HepG2 (cell line): ENCODE measurements at regions not wholly inside any gene's neighbourhood (a gene's known extent, or its start where the extent isn't known, plus 50 kb on each side); places are given as distances from the start of the nearest gene placed in this dataset.

ENCODE experiments used
- ATAC-seq: fragments of 200-7000 bp; cut with Tn5 transposase; 3 replicates; pipeline ENCODE4 v1.9.1; 2020; ENCODE audit warnings: mild to moderate bottlenecking, moderate library complexity
- BruUV-seq: library from RNA; stranded (reverse); fragments of 400-500 nt; replicated peaks from 2 replicates; lab custom pipeline; 2021; lab: Mats Ljungman, UMichigan
- CTCF ChIA-PET: fragments of 300-600 bp; formaldehyde crosslinking; extraction: SDS; loops from one replicate; lab custom pipeline; 2021; ENCODE audit warnings: low total read pairs, inconsistent platforms, low intra/inter-chr PET ratio; lab: Yijun Ruan, JAX
- POLR2A ChIA-PET: fragments of 350-600 bp; sonication (Branson Sonifier 250); formaldehyde crosslinking; loops from one replicate; lab custom pipeline; 2020; ENCODE audit warnings: antibody characterized with exemption, inconsistent platforms; lab: Yijun Ruan, JAX
- DNase-seq: peaks from one replicate; pipeline ENCODE4 v3.0.0-alpha.2; 2015; ENCODE audit warnings: low spot score
- FAIRE-seq: peaks from 3 replicates; lab custom pipeline; 2011; peaks lifted over from hg19 to GRCh38; lab: Jason Lieb, UNC
- H2AFZ ChIP-seq: one replicate; pipeline ENCODE4 v1.6.1; 2011; ENCODE audit warnings: low read length, inconsistent platforms
- H3K27ac ChIP-seq: fragments of 300-600 bp; 3 replicates; pipeline ENCODE4 v1.8.0; 2011; ENCODE audit warnings: mixed run types, mild to moderate bottlenecking, mixed read lengths, low read length, inconsistent platforms; ENCODE audit not compliant: insufficient read depth; ENCODE audit errors: extremely low read length
- H3K27me3 ChIP-seq, 2 experiments: fragments of 200-600 bp in 1 of 2; 2 replicates in 1 of 2; 3 replicates in 1 of 2; pipeline versions ENCODE4 v1.6.0 to v1.8.0; 2011; ENCODE audit warnings: low read length in 2 of 2, mild to moderate bottlenecking in 2 of 2, moderate library complexity in 2 of 2, inconsistent platforms in 1 of 2; ENCODE audit not compliant: insufficient read depth in 2 of 2, control insufficient read depth in 1 of 2
- H3K36me3 ChIP-seq, 2 experiments: fragments of 200-600 bp in 1 of 2; replicated peaks in 1 of 2; 2 replicates in 1 of 2; 3 replicates in 1 of 2; pipeline versions ENCODE4 v1.5.1 to v1.8.0; 2011; ENCODE audit warnings: low read length in 2 of 2, inconsistent platforms in 1 of 2; ENCODE audit not compliant: insufficient read depth in 2 of 2, control insufficient read depth in 1 of 2
- H3K4me1 ChIP-seq: 2 replicates; pipeline ENCODE4 v1.5.1; 2012; ENCODE audit warnings: low read length, inconsistent platforms; ENCODE audit not compliant: insufficient read depth
- H3K4me2 ChIP-seq: 2 replicates; pipeline ENCODE4 v1.6.0; 2011; ENCODE audit warnings: low read depth, low read length, inconsistent platforms
- H3K4me3 ChIP-seq, 3 experiments: fragments of 200-600 bp in 1 of 3; sonication (generic), shearing (Covaris generic) in 1 of 3; replicated peaks in 1 of 3; 2 replicates each; pipeline ENCODE4 v1.5.1; 2011 to 2016; ENCODE audit warnings: low read length in 3 of 3, inconsistent platforms in 2 of 3, low read depth in 2 of 3, mild to moderate bottlenecking in 2 of 3, control low read depth in 1 of 3, mixed read lengths in 1 of 3; ENCODE audit not compliant: insufficient read depth in 1 of 3
- H3K79me2 ChIP-seq: one replicate; pipeline ENCODE4 v1.6.1; 2011; ENCODE audit warnings: low read length, inconsistent platforms; ENCODE audit not compliant: insufficient read depth
- H3K9ac ChIP-seq: 2 replicates; pipeline ENCODE4 v1.6.0; 2011; ENCODE audit warnings: mild to moderate bottlenecking, low read depth, low read length, inconsistent platforms; ENCODE audit not compliant: insufficient read depth
- H3K9me3 ChIP-seq: 2 replicates; pipeline ENCODE4 v1.5.1; 2012; ENCODE audit warnings: mild to moderate bottlenecking, low read length
- H4K20me1 ChIP-seq: 2 replicates; pipeline ENCODE4 v1.6.0; 2011; ENCODE audit warnings: inconsistent platforms, mild to moderate bottlenecking, low read length, moderate library complexity; ENCODE audit not compliant: insufficient read depth
- EP300 ChIP-seq, 3 experiments: sonication (generic) in 1 of 3; formaldehyde crosslinking in 1 of 3; IDR thresholded peaks; 2 replicates each; pipeline versions ENCODE4 v1.5.1 to v1.6.1; 2011 to 2020; ENCODE audit warnings: low read depth in 2 of 3, low read length in 2 of 3, borderline replicate concordance in 1 of 3, improper control_type of control experiment in 1 of 3, mild to moderate bottlenecking in 1 of 3, missing genetic modification reagents in 1 of 3, moderate library complexity in 1 of 3
- FOSL1 ChIP-seq: sonication (generic); formaldehyde crosslinking; IDR thresholded peaks from 2 replicates; pipeline ENCODE4 v1.9.0; 2021; ENCODE audit warnings: missing genetic modification reagents, borderline replicate concordance
- HNRNPK ChIP-seq: fragments of 200-400 bp; formaldehyde crosslinking; IDR thresholded peaks from 2 replicates; pipeline ENCODE4 v1.6.1; 2018; ENCODE audit warnings: low read length, low read depth, moderate library complexity, mild to moderate bottlenecking; ENCODE audit not compliant: poor library complexity, severe bottlenecking
- KDM4B ChIP-seq: sonication (generic); formaldehyde crosslinking; IDR thresholded peaks from 2 replicates; pipeline ENCODE4 v1.4.0; 2020; ENCODE audit warnings: missing genetic modification reagents
- PCBP1 ChIP-seq: fragments of 200-400 bp; formaldehyde crosslinking; IDR thresholded peaks from 2 replicates; pipeline ENCODE4 v1.6.1; 2017; ENCODE audit warnings: mild to moderate bottlenecking, low read depth, low read length, borderline replicate concordance
- SETDB1 ChIP-seq: sonication (generic); formaldehyde crosslinking; IDR thresholded peaks from 2 replicates; pipeline ENCODE4 v1.5.1; 2020; ENCODE audit warnings: missing genetic modification reagents, mild to moderate bottlenecking, borderline replicate concordance
- SPEN ChIP-seq: sonication (generic); formaldehyde crosslinking; IDR thresholded peaks from 2 replicates; pipeline ENCODE4 v1.5.1; 2020; ENCODE audit warnings: low read depth, mild to moderate bottlenecking, missing genetic modification reagents
- STAT6 ChIP-seq: sonication (generic); formaldehyde crosslinking; IDR thresholded peaks from 2 replicates; pipeline ENCODE4 v1.4.0; 2020; ENCODE audit warnings: missing genetic modification reagents, mild to moderate bottlenecking, borderline replicate concordance
- ZBTB20 ChIP-seq: sonication (generic); formaldehyde crosslinking; IDR thresholded peaks from 2 replicates; pipeline ENCODE4 v1.8.1; 2023; ENCODE audit warnings: missing genetic modification reagents, low read depth, mild to moderate bottlenecking, borderline replicate concordance
- ZFP41 ChIP-seq: sonication (generic); formaldehyde crosslinking; IDR thresholded peaks from 2 replicates; pipeline ENCODE4 v1.4.0; 2020; ENCODE audit warnings: mild to moderate bottlenecking, missing genetic modification reagents, borderline replicate concordance
- ZNF468 ChIP-seq: sonication (generic); formaldehyde crosslinking; IDR thresholded peaks from 2 replicates; pipeline ENCODE4 v1.8.0; 2022; ENCODE audit warnings: mild to moderate bottlenecking, moderate library complexity, missing genetic modification reagents
- WGBS: methylation state at CpG from one replicate; pipeline ENCODE4 v1.1.6; 2017; ENCODE audit warnings: low lambda C conversion rate; 5-methylcytosine and 5-hydroxymethylcytosine counted together
- in situ Hi-C: cut with HindIII; loops from 2 replicates; pipeline ENCODE4 v1.10.0; 2017; ENCODE audit warnings: low pct_unique_long_range_greater_than_20kb; ENCODE audit not compliant: extremely low pct_ligation_motif_present
- intact Hi-C: fragments of 100-400 bp; cut with micrococcal nuclease; formaldehyde crosslinking; loops from one replicate; pipeline ENCODE4 v1.10.0; 2022; ENCODE audit not compliant: unreplicated experiment

GRCh38 chr20:40037511-40037910 is 651.5 kb downstream of the MAFB start (continued):
- no peak for TF ChIP-seq STAT6

GRCh38 chr20:40029589-40029988 is 659.4 kb downstream of the MAFB start:
- POLR2A ChIA-PET: no interaction called here
- Histone ChIP-seq H3K9ac (no peak overlapping the region), H2AFZ (no peak overlapping the region), H3K27ac (no peak overlapping the region), H3K4me2 (no peak overlapping the region), H3K4me1 (no peaks in the 10 kb centered on the region), H3K27me3 (no peaks in the 10 kb centered on the region), H4K20me1 (no peaks in the 10 kb centered on the region), H3K9me3 (peaks cover 97% of the 10 kb centered on the region), H3K36me3 (no peaks in the 10 kb centered on the region), H3K79me2 (no peaks in the 10 kb centered on the region)
- intact Hi-C loops: no loop called here
- WGBS: 2% methylated on average over 2 of the region's 2 CpGs
- in situ Hi-C loops: no loop called here
- DNase-seq: no peak
- no peak for FAIRE-seq
- no peak for ATAC-seq
- no TSS peak for BruUV-seq
- CTCF ChIA-PET: no interaction called here
- TF ChIP-seq SPEN (CRISPR knock-in tag): no peak
- no peak for TF ChIP-seq ZBTB20 (CRISPR knock-in tag)
- TF ChIP-seq EP300 (IDR thresholded peaks at IDR 0.05; ENCODE audit: low read depth in 2 of 2, low read length in 2 of 2): no peak
- TF ChIP-seq EP300 (CRISPR knock-in tag; IDR thresholded peaks at IDR 0.05; ENCODE audit: borderline replicate concordance): no peak
- TF ChIP-seq ZNF468 (CRISPR knock-in tag): no peak
- no peak for TF ChIP-seq ZFP41
- TF ChIP-seq HNRNPK: peak; percentile 96
- TF ChIP-seq PCBP1: peak; percentile 83; the same call in 1 of the 2 replicates
- TF ChIP-seq SETDB1: no peak
- TF ChIP-seq KDM4B (CRISPR knock-in tag): no peak
- no peak for TF ChIP-seq FOSL1 (CRISPR knock-in tag)
- TF ChIP-seq, all 625 proteins: peak for 2
- no peak overlapping the region for H3K4me3 ChIP-seq
